ENCODE measurements at regions not wholly inside any gene's neighbourhood (a gene's known extent, or its start where the extent isn't known, plus 50 kb on each side); places are given as distances from the start of the nearest gene placed in this dataset.
"Not testable (repeated sequence)": the region's sequence is repeated elsewhere in the genome, so short reads cannot be mapped to it uniquely, and the experiment has no call there.

DNA sequence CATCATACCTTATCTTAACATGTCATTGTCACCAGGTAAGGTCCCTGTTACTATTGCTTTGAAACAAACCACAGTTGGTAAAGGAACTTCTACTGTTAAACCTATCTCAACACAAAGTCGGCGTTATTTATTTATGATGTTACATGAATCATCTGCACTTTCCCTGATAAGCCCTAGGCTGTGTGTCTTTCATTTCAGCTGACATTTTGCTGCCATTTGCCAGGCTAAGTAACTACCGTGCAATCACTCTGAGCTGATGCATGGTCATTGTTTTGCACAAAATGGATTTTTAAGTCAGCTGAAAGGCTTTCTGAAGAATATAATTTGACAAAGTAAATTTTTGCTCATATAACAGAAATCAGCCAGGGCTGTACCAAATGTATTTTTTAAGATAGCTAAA, 546.5 kb downstream of the ZNF608 start:
- DNase-seq (ENCODE audit: low read depth in 2 of 2, low spot score in 1 of 2), result no peak

- no peak for DNase-seq (ENCODE audit: low read depth in 2 of 2, low spot score in 1 of 2)
Observed at GRCh38 chr5:124195411-124195810, 551.0 kb downstream of the ZNF608 start.

DNA sequence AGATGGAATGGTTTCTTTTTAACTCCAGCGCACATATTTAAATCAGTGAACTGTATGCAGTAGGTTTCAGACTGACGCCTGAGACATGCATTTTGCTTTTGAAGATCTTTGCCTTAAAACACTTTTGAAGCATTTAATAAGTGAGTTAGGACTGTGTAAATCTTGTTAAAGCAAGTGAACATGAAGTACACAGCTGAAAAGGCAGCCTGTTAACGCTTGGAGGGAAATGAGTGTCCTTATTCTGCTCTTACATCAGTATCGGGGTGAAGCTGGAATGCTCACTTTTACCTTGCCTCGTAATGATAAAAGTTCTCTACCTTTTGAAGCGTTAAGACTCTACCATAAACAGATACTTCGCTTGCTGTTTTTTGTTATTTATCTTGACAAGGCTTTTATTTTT, 552.2 kb downstream of the ZNF608 start:
- no peak for DNase-seq (ENCODE audit: low read depth in 2 of 2, low spot score in 1 of 2)

DNA sequence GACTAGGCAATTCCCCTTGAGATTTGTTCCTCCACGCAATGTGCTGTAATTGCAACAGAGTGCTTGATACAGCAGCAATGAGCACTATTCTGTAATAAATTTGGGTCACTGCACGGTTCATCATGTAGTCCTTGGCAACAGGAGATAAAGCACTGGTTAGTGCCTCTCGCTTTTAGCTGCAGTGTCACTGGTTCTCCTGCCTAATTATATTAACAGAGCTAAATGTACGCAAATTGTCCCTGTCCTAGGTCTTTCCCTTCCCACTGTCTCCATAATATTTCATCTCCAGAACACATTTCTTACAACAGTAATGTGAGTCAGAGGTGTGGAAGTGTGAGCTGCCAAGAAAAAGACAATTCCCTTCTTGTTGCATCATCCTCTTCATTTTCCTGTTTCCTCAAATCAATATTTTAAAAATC, 553.1 kb downstream of the ZNF608 start:
- DNase-seq (ENCODE audit: low read depth in 2 of 2, low spot score in 1 of 2), result no peak

- no peak for DNase-seq (ENCODE audit: low read depth in 2 of 2, low spot score in 1 of 2)
Observed at GRCh38 chr5:124192716-124193115, 553.7 kb downstream of the ZNF608 start.

DNA sequence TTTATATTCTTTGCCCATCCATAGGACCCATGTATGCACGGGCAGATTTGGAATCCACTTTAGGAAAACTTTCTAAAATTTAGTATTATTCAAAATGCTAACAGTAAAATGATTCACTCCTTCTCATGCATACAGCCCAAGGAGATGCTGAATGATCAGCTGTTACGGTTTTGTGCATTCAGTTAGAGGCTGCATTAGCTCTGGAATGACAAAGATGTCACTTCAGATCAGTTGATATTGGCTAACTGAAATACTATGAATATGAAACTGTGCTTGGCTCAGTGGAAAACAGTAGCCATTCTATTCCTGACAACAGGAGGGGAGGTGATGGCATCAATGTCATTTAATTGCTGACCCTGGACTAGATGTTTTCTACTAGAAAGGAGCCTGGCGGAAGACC, 560.7 kb downstream of the ZNF608 start:
- DNase-seq (ENCODE audit: low read depth in 2 of 2, low spot score in 1 of 2), result no peak

- DNase-seq (ENCODE audit: low read depth in 2 of 2, low spot score in 1 of 2), result no peak
Observed at GRCh38 chr5:124182133-124182532, 564.3 kb downstream of the ZNF608 start.

GRCh38 chr5:124180875-124181461, 565.5 kb downstream of the ZNF608 start:
- no peak for DNase-seq (ENCODE audit: low read depth in 2 of 2, low spot score in 1 of 2)

DNA sequence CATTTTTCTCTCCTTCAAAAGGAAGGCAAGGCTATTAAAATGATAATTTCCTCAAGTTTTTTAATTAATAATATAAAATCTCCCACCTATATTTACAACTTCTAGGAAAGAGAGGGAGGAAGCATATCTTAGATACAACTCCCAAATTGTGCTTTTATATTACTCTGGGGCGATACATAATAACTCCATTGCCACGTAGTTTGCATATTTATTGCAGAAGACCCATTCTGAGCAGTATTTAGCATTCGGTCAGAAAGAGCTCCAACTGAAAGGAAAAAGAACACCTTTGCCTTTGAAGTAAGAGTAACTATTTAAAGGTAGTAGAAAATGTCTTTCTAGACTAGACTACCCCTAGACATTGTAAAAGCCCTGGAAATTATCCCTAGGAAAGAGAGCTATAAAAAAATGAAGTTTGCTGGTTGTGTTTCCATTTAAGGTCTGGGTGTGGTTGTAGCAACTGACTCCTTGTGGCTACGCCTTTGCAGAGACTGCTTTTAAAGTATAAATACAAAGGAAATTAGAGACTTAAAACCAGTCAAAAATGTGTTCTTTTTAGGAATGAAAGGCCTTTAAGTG, 566.1 kb downstream of the ZNF608 start:
- no peak for DNase-seq (ENCODE audit: low read depth in 2 of 2, low spot score in 1 of 2)

GRCh38 chr5:124179819-124180218, 566.6 kb downstream of the ZNF608 start:
- no peak for DNase-seq (ENCODE audit: low read depth in 2 of 2, low spot score in 1 of 2)

DNA sequence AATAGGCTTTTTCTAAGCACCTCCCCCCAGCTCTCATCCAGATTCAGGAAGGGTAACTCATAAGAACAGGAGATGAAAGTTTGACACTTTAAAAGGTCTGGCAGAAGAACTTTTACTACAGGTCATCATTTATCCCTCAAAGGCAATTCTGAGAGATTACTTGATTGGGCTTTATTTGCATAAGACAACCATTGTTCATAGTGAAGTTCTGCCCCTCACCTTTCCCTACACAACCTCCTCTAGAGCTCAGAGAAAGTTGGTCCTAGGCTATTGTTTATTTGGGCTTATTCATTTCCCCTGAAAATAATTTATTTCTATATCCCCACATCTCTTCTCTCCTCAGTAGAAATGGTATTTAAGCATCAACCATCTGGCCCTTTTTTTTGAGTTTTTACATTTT, 568.4 kb downstream of the ZNF608 start:
- no peak for DNase-seq (ENCODE audit: low read depth in 2 of 2, low spot score in 1 of 2)

- no peak for DNase-seq (ENCODE audit: low read depth in 2 of 2, low spot score in 1 of 2)
Observed at GRCh38 chr5:124176692-124177091, 569.7 kb downstream of the ZNF608 start.

DNA sequence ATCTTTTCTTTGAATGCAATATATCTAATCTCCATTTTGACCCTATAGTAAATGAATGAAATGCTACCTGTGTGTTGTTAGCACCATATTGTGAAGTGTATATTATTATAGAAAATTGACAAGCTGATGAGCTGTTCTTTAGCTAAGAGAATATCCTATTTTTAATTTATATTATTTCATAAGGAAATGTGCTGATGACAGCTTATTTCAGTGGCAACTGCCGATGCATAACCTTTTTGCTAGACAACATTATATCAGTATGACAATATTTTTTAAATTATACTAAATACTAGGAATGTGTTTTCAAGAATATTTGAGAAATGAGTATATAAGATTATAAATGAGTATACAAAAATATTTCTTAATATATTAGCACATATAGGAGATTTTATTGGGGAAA, 573.1 kb downstream of the ZNF608 start:
- DNase-seq (ENCODE audit: low read depth in 2 of 2, low spot score in 1 of 2), result no peak

DNA sequence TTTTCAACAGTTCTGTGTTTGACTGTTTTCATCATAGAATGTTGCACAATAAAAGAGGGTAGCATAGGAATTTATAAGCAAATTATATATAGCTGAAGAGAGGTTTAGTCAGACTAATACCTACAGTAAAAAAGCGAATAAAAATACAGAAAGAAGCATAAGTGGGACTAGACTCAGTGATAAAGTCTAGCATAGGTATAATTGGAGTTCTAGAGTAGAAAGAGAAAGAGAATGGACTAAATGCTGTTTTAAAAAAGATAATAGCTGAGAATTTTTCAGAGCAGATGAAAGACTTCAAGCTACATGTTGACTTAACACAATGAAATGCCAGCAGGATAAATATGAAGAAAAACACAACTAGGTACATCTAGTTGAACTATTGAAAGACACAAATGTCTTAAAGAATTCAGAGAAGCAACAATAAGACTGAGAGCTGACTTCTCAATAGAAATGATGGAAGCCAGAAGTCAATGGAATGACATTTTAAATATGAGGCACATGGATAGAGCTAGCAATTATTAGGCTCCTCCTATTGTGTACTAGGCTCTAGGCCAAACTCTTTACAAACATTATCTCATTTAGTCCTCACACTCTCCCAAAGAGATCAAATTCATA, 573.9 kb downstream of the ZNF608 start:
- DNase-seq (ENCODE audit: low read depth in 2 of 2, low spot score in 1 of 2), result no peak

- not testable (repeated sequence) for DNase-seq (ENCODE audit: low read depth in 2 of 2, low spot score in 1 of 2)
Observed at GRCh38 chr5:124168093-124168492, 578.3 kb downstream of the ZNF608 start.

DNA sequence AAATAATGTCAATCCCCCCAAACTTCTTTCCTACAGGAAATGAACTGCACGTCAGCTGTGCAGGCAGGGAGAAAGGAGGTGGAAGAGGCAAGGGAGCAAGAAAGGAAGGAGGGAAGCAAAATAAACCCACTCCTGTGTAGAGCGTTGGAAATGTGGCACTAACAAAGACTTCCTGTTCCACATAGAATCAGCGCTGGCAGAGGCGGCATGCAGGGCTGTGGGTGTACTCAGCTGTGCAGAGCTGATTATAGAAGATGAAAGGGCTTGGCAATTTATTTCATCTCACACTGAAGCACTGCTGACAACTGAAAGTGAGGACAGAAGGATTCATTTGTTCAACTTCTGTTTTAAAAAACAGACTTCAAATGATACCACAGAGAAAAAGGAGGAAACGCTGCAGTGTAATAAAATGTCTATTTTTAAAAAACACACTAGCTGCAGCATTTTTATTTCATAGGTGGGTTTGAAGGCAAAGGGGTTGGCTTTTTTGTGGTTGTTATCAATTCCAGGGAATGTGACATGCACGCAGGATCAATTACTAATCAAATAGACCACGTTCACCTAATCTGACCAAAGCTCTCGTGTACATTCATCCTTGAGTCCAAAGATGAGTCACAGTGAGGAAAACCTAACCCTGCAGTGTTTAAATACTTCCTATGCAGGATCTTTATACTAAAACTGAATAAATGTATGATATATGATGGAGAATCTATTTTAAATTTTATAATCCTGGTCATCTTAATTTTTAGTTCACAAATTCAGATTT, 583.5 kb downstream of the ZNF608 start:
- DNase-seq (ENCODE audit: low read depth in 2 of 2, low spot score in 1 of 2), result no peak

DNA sequence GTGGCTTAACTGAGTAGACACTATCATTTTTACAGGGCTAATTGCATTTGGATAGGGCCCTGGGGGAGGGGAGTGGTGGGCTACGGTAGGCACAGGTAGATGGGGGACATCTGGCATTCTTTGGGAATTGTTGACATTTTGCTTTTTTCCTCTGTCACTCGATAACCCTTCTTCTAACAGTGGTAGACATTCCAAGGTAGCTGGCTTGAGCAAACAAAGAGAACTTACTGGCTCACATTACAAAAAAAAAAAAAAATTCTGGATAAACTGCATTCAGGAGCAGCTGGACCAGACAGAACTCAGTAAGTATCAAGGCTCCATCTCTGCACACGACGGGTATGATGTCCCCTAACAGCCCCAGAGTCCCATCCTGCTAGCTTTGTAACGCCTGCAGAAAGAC, 585.2 kb downstream of the ZNF608 start:
- no peak for DNase-seq (ENCODE audit: low read depth in 2 of 2, low spot score in 1 of 2)

GRCh38 chr5:124160265-124160664, 586.2 kb downstream of the ZNF608 start:
- no peak for DNase-seq (ENCODE audit: low read depth in 2 of 2, low spot score in 1 of 2)

- DNase-seq (ENCODE audit: low read depth in 2 of 2, low spot score in 1 of 2), result no peak
Observed at GRCh38 chr5:124157320-124157719, 589.1 kb downstream of the ZNF608 start.

- DNase-seq (ENCODE audit: low read depth in 2 of 2, low spot score in 1 of 2), result no peak
Observed at GRCh38 chr5:124156415-124156996, 589.9 kb downstream of the ZNF608 start.

- no peak for DNase-seq (ENCODE audit: low read depth in 2 of 2, low spot score in 1 of 2)
Observed at GRCh38 chr5:124154714-124155113, 591.7 kb downstream of the ZNF608 start.

DNA sequence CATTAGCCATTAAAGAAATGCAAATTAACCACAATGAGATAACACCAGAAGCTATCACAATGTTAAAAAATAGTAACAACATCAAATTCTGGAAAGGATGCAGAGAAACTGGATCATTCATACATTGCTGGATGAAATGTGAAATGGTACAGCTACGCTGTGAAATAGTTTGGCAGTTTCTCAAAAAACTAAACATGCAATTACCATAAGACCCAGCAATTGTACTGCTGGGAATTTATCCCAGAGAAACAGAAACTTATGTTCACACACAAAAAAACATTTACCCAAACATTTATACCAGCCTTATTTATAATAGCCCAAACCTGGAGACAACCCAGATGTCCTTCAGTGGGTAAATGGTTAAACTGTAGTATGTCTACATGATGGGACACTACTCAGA, 592.9 kb downstream of the ZNF608 start:
- DNase-seq (ENCODE audit: low read depth in 2 of 2, low spot score in 1 of 2), result no peak
